Loucy (cell line): ENCODE measurements at regions not wholly inside any gene's neighbourhood (a gene's known extent, or its start where the extent isn't known, plus 50 kb on each side); places are given as distances from the start of the nearest gene placed in this dataset.

Experiments
- H2AFZ ChIP-seq: fragments of 200-600 bp; sonication (generic); 2 replicates; pipeline ENCODE4 v1.6.0; 2016; ENCODE audit warnings: antibody characterized with exemption, mild to moderate bottlenecking, low read length, moderate library complexity
- H3F3A ChIP-seq: fragments of 200-600 bp; 2 replicates; pipeline ENCODE4 v1.6.0; 2016; ENCODE audit warnings: antibody characterized with exemption, low read depth, mild to moderate bottlenecking
- H3K27me3 ChIP-seq: fragments of 200-600 bp; sonication (generic); 2 replicates; pipeline ENCODE4 v1.6.1; 2014; ENCODE audit warnings: low read length, mild to moderate bottlenecking; ENCODE audit not compliant: insufficient read depth, poor library complexity, severe bottlenecking
- H3K36me3 ChIP-seq: fragments of 200-600 bp; sonication (generic); 2 replicates; pipeline ENCODE4 v1.6.1; 2016; ENCODE audit warnings: low read length; ENCODE audit not compliant: insufficient read depth
- H3K4me1 ChIP-seq: fragments of 200-600 bp; sonication (generic); 2 replicates; pipeline ENCODE4 v1.5.1; 2014; ENCODE audit warnings: low read length, mild to moderate bottlenecking; ENCODE audit not compliant: insufficient read depth, poor library complexity, severe bottlenecking
- H3K4me2 ChIP-seq: fragments of 200-600 bp; sonication (generic); 2 replicates; pipeline ENCODE4 v1.6.0; 2014; ENCODE audit warnings: antibody characterized with exemption, low read length, low read depth, mild to moderate bottlenecking; ENCODE audit not compliant: poor library complexity, severe bottlenecking
- H3K4me3 ChIP-seq: fragments of 200-600 bp; sonication (generic); 2 replicates; pipeline ENCODE4 v1.5.1; 2014; ENCODE audit warnings: low read length, mild to moderate bottlenecking, mixed read lengths; ENCODE audit not compliant: poor library complexity, severe bottlenecking
- H3K79me2 ChIP-seq: fragments of 200-600 bp; sonication (generic); 2 replicates; pipeline ENCODE4 v1.6.1; 2014; ENCODE audit warnings: low read length; ENCODE audit not compliant: insufficient read depth
- H3K9ac ChIP-seq: fragments of 200-600 bp; sonication (generic); 2 replicates; pipeline ENCODE4 v1.6.0; 2014; ENCODE audit warnings: mild to moderate bottlenecking, low read depth, low read length, moderate library complexity; ENCODE audit not compliant: poor library complexity, severe bottlenecking
- H3K9me2 ChIP-seq: fragments of 200-600 bp; sonication (generic); replicated peaks from 2 replicates; pipeline ENCODE4 v1.6.1; 2016; ENCODE audit warnings: low read depth, low read length, mixed read lengths
- H3K9me3 ChIP-seq: fragments of 200-600 bp; sonication (generic); 2 replicates; pipeline ENCODE4 v1.6.1; 2014; ENCODE audit warnings: mild to moderate bottlenecking, antibody characterized with exemption, low read length, low read depth; ENCODE audit not compliant: insufficient read depth
- H4K20me1 ChIP-seq: fragments of 200-600 bp; sonication (generic); 2 replicates; pipeline ENCODE4 v1.6.0; 2014; ENCODE audit warnings: antibody characterized with exemption, low read length, mild to moderate bottlenecking; ENCODE audit not compliant: insufficient read depth, poor library complexity, severe bottlenecking
- EZH2phosphoT487 ChIP-seq: fragments of 200-600 bp; IDR thresholded peaks from 2 replicates; pipeline ENCODE4 v1.6.1; 2018; ENCODE audit warnings: antibody characterized with exemption, mild to moderate bottlenecking, moderate library complexity, borderline replicate concordance
- TF ChIP-seq, protein P1 (sequence below): fragments of 200-600 bp; sonication (generic); conservative IDR thresholded peaks from 2 replicates; pipeline ENCODE4 v1.5.1; 2014; ENCODE audit warnings: mild to moderate bottlenecking, antibody characterized with exemption, low read length

DNA sequence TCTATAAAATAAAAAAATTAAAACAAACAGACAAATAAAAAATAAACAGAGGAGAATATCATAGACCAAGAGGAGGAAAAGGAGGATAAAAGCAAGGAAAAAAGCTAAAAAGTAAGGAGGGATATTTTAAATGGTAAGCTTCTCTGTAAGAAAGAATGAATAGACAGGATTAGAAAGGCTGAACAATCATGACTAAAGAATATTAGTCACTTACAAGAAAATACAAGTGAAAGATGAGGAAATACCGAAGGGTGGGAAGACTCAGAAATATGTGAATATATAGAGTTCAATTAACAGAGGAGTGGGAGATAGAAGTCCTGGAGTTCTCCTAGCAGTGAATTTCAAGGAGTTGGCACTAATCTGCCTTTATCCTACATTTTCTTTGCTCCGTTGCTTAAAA lies 162.6 kb downstream of the RTL3 start:
- H3K4me3 ChIP-seq = no peak overlapping the region
- H3K9ac ChIP-seq = no peak overlapping the region
- H3K4me1 ChIP-seq = peaks cover 14% of the 10 kb centered on the region
- no peaks in the 10 kb centered on the region for H4K20me1 ChIP-seq
- H3K27me3 ChIP-seq = no peaks in the 10 kb centered on the region
- no peaks in the 10 kb centered on the region for H3K79me2 ChIP-seq
- no peak overlapping the region for H2AFZ ChIP-seq
- no peaks in the 10 kb centered on the region for H3K9me3 ChIP-seq
- H3K36me3 ChIP-seq = no peaks in the 10 kb centered on the region
- no peaks in the 10 kb centered on the region for H3K9me2 ChIP-seq
- no peaks in the 10 kb centered on the region for H3F3A ChIP-seq
- no peak overlapping the region for H3K4me2 ChIP-seq
- TF ChIP-seq, protein P1, sequence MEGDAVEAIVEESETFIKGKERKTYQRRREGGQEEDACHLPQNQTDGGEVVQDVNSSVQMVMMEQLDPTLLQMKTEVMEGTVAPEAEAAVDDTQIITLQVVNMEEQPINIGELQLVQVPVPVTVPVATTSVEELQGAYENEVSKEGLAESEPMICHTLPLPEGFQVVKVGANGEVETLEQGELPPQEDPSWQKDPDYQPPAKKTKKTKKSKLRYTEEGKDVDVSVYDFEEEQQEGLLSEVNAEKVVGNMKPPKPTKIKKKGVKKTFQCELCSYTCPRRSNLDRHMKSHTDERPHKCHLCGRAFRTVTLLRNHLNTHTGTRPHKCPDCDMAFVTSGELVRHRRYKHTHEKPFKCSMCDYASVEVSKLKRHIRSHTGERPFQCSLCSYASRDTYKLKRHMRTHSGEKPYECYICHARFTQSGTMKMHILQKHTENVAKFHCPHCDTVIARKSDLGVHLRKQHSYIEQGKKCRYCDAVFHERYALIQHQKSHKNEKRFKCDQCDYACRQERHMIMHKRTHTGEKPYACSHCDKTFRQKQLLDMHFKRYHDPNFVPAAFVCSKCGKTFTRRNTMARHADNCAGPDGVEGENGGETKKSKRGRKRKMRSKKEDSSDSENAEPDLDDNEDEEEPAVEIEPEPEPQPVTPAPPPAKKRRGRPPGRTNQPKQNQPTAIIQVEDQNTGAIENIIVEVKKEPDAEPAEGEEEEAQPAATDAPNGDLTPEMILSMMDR = no peak
- no peak for TF ChIP-seq EZH2phosphoT487

DNA sequence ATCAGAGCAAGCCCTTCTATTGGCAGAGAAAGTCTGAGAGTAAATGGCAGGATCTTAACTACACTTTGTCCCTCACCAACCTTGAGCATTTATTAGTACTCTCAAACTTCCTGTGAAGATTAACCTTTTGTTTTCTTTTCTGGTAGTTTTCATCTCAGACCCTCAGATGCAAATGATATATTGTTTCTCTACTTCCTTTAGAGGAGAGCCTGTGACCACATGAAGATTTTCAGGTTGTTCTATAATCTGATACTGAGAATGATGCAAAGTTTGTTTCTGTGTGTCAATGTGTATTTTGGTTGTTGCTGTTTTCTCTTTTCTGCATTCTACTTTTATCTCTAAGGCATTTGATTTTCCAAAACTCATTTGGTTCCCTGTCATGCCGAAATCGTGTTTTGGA lies 165.8 kb upstream of the CYSLTR1 start:
- Histone ChIP-seq H3K4me1 (peaks cover 14% of the 10 kb centered on the region), H2AFZ (0 out of 2 replicates have a peak overlapping the region, but pooled peaks have one; percentile 36), H3K4me2 (peak overlapping the region; percentile 37), H3K36me3 (no peaks in the 10 kb centered on the region), H3K79me2 (no peaks in the 10 kb centered on the region), H3K9ac (no peak overlapping the region), H3K9me2 (no peaks in the 10 kb centered on the region), H3K4me3 (no peak overlapping the region), H4K20me1 (no peaks in the 10 kb centered on the region), H3F3A (no peaks in the 10 kb centered on the region), H3K9me3 (no peaks in the 10 kb centered on the region), H3K27me3 (no peaks in the 10 kb centered on the region)
- TF ChIP-seq EZH2phosphoT487 = no peak
- TF ChIP-seq, protein P1 = no peak

DNA sequence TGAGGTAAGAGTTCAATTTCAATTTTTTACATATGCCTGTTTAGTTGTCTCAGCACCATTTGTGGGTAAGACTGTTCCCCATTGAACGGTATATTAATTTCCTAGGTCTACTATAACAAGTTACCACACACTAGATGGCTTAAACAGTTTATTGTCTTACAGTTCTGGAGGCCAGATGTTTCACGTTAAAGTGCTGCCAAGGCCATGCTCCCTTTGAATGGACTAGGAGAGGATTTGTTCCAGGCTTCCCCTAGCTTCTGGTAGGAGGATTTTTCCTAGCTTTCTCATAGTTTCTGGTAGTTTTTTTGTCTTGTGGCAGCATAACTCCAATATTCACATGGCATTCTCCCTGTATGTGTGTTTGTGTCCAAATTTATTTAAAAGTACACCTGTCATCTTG lies 149.3 kb upstream of the CYSLTR1 start:
- Histone ChIP-seq H3K27me3 (no peaks in the 10 kb centered on the region), H2AFZ (no peak overlapping the region), H3K4me2 (no peak overlapping the region), H3K79me2 (no peaks in the 10 kb centered on the region), H3K9me3 (no peaks in the 10 kb centered on the region), H3F3A (no peaks in the 10 kb centered on the region), H3K36me3 (no peaks in the 10 kb centered on the region), H3K9ac (no peak overlapping the region), H3K4me3 (no peak overlapping the region), H4K20me1 (no peaks in the 10 kb centered on the region), H3K9me2 (no peaks in the 10 kb centered on the region), H3K4me1 (no peaks in the 10 kb centered on the region)
- TF ChIP-seq, protein P1 = no peak
- no peak for TF ChIP-seq EZH2phosphoT487
